ENCODE measurements at regions not wholly inside any gene's neighbourhood (a gene's known extent, or its start where the extent isn't known, plus 50 kb on each side); places are given as distances from the start of the nearest gene placed in this dataset.

DNA sequence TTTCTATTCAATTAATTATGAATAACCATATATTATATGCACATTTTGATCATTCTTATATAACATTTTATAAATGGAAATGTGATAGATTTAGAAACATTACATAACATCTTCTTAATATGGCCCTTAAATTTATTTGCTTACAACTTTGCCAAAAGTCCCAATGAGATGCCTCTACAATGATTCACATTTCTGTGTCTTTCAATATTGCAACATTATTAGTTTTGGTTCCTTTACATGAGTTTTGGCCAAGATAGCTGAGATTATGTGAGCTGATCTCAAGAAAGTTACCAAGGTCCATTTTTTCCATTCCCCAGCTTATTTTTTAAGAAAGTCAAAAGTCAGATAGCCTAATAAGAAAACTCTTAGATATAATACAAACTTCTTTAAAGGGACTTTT, 361.2 kb downstream of the PCDH7 start:
- Histone ChIP-seq H3K4me1 (ENCODE audit: control insufficient read depth, extremely low read depth, insufficient read depth, low read length) (peaks cover 3% of the 10 kb centered on the region), H3K36me3 (ENCODE audit: control insufficient read depth, insufficient read depth, low read length) (no peaks in the 10 kb centered on the region), H3K27ac (ENCODE audit: insufficient read depth, low read length) (no peak overlapping the region), H3K4me2 (ENCODE audit: extremely low read depth, insufficient read depth, low read length) (peak overlapping the region; percentile 25), H3K27me3 (ENCODE audit: control insufficient read depth, insufficient read depth, low read length) (no peaks in the 10 kb centered on the region), H3K4me3 (replicated peaks in 1 of 4; ENCODE audit: control extremely low read depth in 1 of 4, insufficient read depth in 1 of 4, low read depth in 3 of 4, low read length in 4 of 4) (no peak overlapping the region), H3K9ac (ENCODE audit: insufficient read depth, low read length) (no peak overlapping the region), H3K79me2 (ENCODE audit: control insufficient read depth, insufficient read depth, low read length) (no peaks in the 10 kb centered on the region), H2AFZ (ENCODE audit: low read length) (no peak overlapping the region), H4K20me1 (ENCODE audit: control insufficient read depth, extremely low read depth, insufficient read depth, low read length) (no peaks in the 10 kb centered on the region), H3K9me3 (ENCODE audit: control insufficient read depth, insufficient read depth, low read depth, low read length) (no peaks in the 10 kb centered on the region)
- DNase-seq (ENCODE audit: low read depth in 2 of 2): peak; percentile 79 to 83
- no peak for TF ChIP-seq EZH2 (IDR thresholded peaks at IDR 0.05; ENCODE audit: low read length, missing control alignments)

DNA sequence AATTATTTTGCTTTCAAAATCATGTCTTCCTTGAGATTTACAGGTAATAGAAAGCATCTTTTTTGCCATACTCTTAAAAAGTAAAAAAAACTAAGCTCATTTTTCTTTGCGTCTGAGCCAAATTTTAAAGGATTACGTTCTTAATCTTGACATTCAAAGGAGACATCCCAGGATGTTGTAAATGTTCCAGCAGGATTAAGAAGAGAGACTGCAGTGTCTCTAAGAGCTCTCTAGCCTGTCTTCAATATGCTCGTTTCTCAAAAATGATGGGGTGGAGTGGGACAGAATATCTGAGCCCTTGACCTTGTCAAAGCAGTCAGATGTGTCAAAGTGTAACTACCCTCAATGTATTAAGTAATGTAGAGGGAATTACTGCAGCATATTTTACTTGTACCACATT, 363.3 kb downstream of the PCDH7 start:
- TF ChIP-seq, protein P1, sequence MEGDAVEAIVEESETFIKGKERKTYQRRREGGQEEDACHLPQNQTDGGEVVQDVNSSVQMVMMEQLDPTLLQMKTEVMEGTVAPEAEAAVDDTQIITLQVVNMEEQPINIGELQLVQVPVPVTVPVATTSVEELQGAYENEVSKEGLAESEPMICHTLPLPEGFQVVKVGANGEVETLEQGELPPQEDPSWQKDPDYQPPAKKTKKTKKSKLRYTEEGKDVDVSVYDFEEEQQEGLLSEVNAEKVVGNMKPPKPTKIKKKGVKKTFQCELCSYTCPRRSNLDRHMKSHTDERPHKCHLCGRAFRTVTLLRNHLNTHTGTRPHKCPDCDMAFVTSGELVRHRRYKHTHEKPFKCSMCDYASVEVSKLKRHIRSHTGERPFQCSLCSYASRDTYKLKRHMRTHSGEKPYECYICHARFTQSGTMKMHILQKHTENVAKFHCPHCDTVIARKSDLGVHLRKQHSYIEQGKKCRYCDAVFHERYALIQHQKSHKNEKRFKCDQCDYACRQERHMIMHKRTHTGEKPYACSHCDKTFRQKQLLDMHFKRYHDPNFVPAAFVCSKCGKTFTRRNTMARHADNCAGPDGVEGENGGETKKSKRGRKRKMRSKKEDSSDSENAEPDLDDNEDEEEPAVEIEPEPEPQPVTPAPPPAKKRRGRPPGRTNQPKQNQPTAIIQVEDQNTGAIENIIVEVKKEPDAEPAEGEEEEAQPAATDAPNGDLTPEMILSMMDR (conservative IDR thresholded peaks at IDR 0.05 in 1 of 2, IDR thresholded peaks at IDR 0.05 in 1 of 2; ENCODE audit: low read depth in 1 of 2, low read length in 2 of 2): no peak
- H4K20me1 ChIP-seq (ENCODE audit: control insufficient read depth, extremely low read depth, insufficient read depth, low read length): no peaks in the 10 kb centered on the region
- no peak for DNase-seq (ENCODE audit: low read depth in 2 of 2)
- no peak overlapping the region for H3K4me2 ChIP-seq (ENCODE audit: extremely low read depth, insufficient read depth, low read length)
- H3K27me3 ChIP-seq (ENCODE audit: control insufficient read depth, insufficient read depth, low read length): no peaks in the 10 kb centered on the region
- no peak overlapping the region for H3K4me3 ChIP-seq (replicated peaks in 1 of 4; ENCODE audit: control extremely low read depth in 1 of 4, insufficient read depth in 1 of 4, low read depth in 3 of 4, low read length in 4 of 4)
- no peak overlapping the region for H3K9ac ChIP-seq (ENCODE audit: insufficient read depth, low read length)
- no peak overlapping the region for H2AFZ ChIP-seq (ENCODE audit: low read length)
- no peak overlapping the region for H3K27ac ChIP-seq (ENCODE audit: insufficient read depth, low read length)
- no peaks in the 10 kb centered on the region for H3K36me3 ChIP-seq (ENCODE audit: control insufficient read depth, insufficient read depth, low read length)
- no peaks in the 10 kb centered on the region for H3K79me2 ChIP-seq (ENCODE audit: control insufficient read depth, insufficient read depth, low read length)
- H3K4me1 ChIP-seq (ENCODE audit: control insufficient read depth, extremely low read depth, insufficient read depth, low read length): peaks cover 6% of the 10 kb centered on the region
- H3K9me3 ChIP-seq (ENCODE audit: control insufficient read depth, insufficient read depth, low read depth, low read length): no peaks in the 10 kb centered on the region

DNA sequence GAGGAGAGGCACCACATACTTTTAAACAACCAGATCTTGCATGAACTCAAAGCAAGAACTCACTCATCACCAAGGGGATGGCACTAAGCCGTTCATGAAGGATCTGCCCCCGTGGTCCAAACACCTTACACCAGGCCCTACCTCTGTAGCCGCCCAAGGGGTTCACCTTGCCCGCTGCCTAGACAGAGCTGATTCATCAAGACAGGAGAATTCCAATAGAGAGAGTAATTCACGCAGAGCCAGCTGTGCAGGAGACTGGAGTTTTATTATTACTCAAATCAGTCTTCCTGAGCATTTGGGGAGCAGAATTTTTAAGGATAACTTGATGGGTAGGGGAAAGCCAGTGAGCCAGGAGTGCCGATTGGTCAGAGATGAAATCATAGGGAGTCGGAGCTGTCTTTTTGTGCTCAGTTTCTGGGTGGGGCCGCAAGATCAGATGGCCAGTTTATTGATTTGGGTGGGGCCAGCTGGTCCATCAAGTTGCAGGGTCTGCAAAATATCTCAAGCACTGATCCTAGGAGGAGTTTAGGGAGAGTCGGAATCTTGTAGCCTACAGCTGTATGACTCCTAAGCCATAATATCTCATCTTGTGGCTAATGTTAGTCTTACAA, 364.7 kb downstream of the PCDH7 start:
- Histone ChIP-seq H3K9me3 (ENCODE audit: control insufficient read depth, insufficient read depth, low read depth, low read length) (no peaks in the 10 kb centered on the region), H3K36me3 (ENCODE audit: control insufficient read depth, insufficient read depth, low read length) (no peaks in the 10 kb centered on the region)
- peak in 1 of 2 donors; percentile 47 for DNase-seq (ENCODE audit: low read depth in 2 of 2)

More for the DNA sequence above, 364.7 kb downstream of the PCDH7 start:
- H3K9ac ChIP-seq (ENCODE audit: insufficient read depth, low read length): no peak overlapping the region
- no peak overlapping the region for H3K4me2 ChIP-seq (ENCODE audit: extremely low read depth, insufficient read depth, low read length)
- H3K27ac ChIP-seq (ENCODE audit: insufficient read depth, low read length): no peak overlapping the region
- H3K4me1 ChIP-seq (ENCODE audit: control insufficient read depth, extremely low read depth, insufficient read depth, low read length): peaks cover 6% of the 10 kb centered on the region
- H2AFZ ChIP-seq (ENCODE audit: low read length): no peak overlapping the region
- H4K20me1 ChIP-seq (ENCODE audit: control insufficient read depth, extremely low read depth, insufficient read depth, low read length): no peaks in the 10 kb centered on the region
- TF ChIP-seq, protein P1 (conservative IDR thresholded peaks at IDR 0.05 in 1 of 2, IDR thresholded peaks at IDR 0.05 in 1 of 2; ENCODE audit: low read depth in 1 of 2, low read length in 2 of 2): no peak
- TF ChIP-seq EZH2 (IDR thresholded peaks at IDR 0.05; ENCODE audit: low read length, missing control alignments): no peak
- H3K79me2 ChIP-seq (ENCODE audit: control insufficient read depth, insufficient read depth, low read length): no peaks in the 10 kb centered on the region
- no peak overlapping the region for H3K4me3 ChIP-seq (replicated peaks in 1 of 4; ENCODE audit: control extremely low read depth in 1 of 4, insufficient read depth in 1 of 4, low read depth in 3 of 4, low read length in 4 of 4)
- H3K27me3 ChIP-seq (ENCODE audit: control insufficient read depth, insufficient read depth, low read length): no peaks in the 10 kb centered on the region

All from fibroblast of lung (primary cell).